Endothelial cell of umbilical vein (primary cell): ENCODE measurements at regions not wholly inside any gene's neighbourhood (a gene's known extent, or its start where the extent isn't known, plus 50 kb on each side); places are given as distances from the start of the nearest gene placed in this dataset.

Source experiments
- BruUV-seq: library from RNA; stranded (reverse); fragments of 400-500 nt; replicated peaks from 2 replicates; lab custom pipeline; 2021; lab: Mats Ljungman, UMichigan
- CTCF ChIA-PET: fragments of 300-600, 350-600 bp; sonication (Branson Sonifier 250); formaldehyde crosslinking; loops from one replicate; lab custom pipeline; 2021; ENCODE audit warnings: antibody characterized with exemption, inconsistent platforms; lab: Charles Lee
- POLR2A ChIA-PET: fragments of 300-600, 350-600 bp; sonication (Branson Sonifier 250); formaldehyde crosslinking; loops from one replicate; lab custom pipeline; 2021; ENCODE audit warnings: antibody characterized with exemption, inconsistent platforms; lab: Charles Lee
- DNase-seq: peaks from one replicate; pipeline ENCODE4 v3.0.0-alpha.2; 2011; ENCODE audit warnings: low read depth, low spot score
- FAIRE-seq: peaks from 2 replicates; lab custom pipeline; 2011; peaks lifted over from hg19 to GRCh38; lab: Jason Lieb, UNC
- H2AFZ ChIP-seq: 2 replicates; pipeline ENCODE4 v1.6.0; 2012; ENCODE audit warnings: low read depth, low read length, control low read depth, inconsistent platforms
- H3K27ac ChIP-seq: 2 replicates; pipeline ENCODE4 v1.5.1; 2011; ENCODE audit warnings: low read depth, mild to moderate bottlenecking, control low read depth, low read length, moderate library complexity; ENCODE audit not compliant: insufficient read depth
- H3K27me3 ChIP-seq, 2 experiments: 2 replicates each; pipeline versions ENCODE4 v1.6.0 to v1.6.1; 2011; ENCODE audit warnings: low read length in 2 of 2, mixed read lengths in 1 of 2; ENCODE audit not compliant: control insufficient read depth in 2 of 2, insufficient read depth in 2 of 2
- H3K36me3 ChIP-seq, 2 experiments: 2 replicates in 1 of 2; 3 replicates in 1 of 2; pipeline ENCODE4 v1.5.1; 2011; ENCODE audit warnings: low read length in 2 of 2, mild to moderate bottlenecking in 1 of 2, moderate library complexity in 1 of 2; ENCODE audit not compliant: control insufficient read depth in 2 of 2, insufficient read depth in 2 of 2; ENCODE audit errors: extremely low read depth in 1 of 2
- H3K4me1 ChIP-seq: 3 replicates; pipeline ENCODE4 v1.5.1; 2011; ENCODE audit warnings: mild to moderate bottlenecking, low read length; ENCODE audit not compliant: control insufficient read depth, insufficient read depth; ENCODE audit errors: extremely low read depth
- H3K4me2 ChIP-seq: 2 replicates; pipeline ENCODE4 v1.6.1; 2011; ENCODE audit warnings: low read length, control low read depth, mixed read lengths; ENCODE audit not compliant: insufficient read depth
- H3K4me3 ChIP-seq, 3 experiments: fragments of 200-600 bp in 1 of 3; sonication (generic), shearing (Covaris generic) in 1 of 3; replicated peaks in 1 of 3; 2 replicates each; pipeline ENCODE4 v1.5.1; 2011 to 2016; ENCODE audit warnings: control low read depth in 3 of 3, low read length in 3 of 3, mild to moderate bottlenecking in 2 of 3, inconsistent platforms in 1 of 3, low read depth in 1 of 3, moderate library complexity in 1 of 3; ENCODE audit not compliant: insufficient read depth in 1 of 3
- H3K79me2 ChIP-seq: 2 replicates; pipeline ENCODE4 v1.6.0; 2012; ENCODE audit warnings: low read length, inconsistent platforms; ENCODE audit not compliant: control insufficient read depth, insufficient read depth
- H3K9ac ChIP-seq: replicated peaks from 2 replicates; pipeline ENCODE3; 2011; ENCODE audit warnings: low read length, control low read depth; ENCODE audit not compliant: insufficient read depth; ENCODE audit errors: extremely low read depth
- H3K9me1 ChIP-seq: replicated peaks from 3 replicates; pipeline ENCODE4 v1.6.0; 2011; ENCODE audit warnings: mild to moderate bottlenecking, low read length; ENCODE audit not compliant: control insufficient read depth, insufficient read depth; ENCODE audit errors: extremely low read depth
- H3K9me3 ChIP-seq: replicated peaks from 2 replicates; pipeline ENCODE4 v1.5.1; 2012; ENCODE audit warnings: low read length, inconsistent platforms; ENCODE audit not compliant: control insufficient read depth, insufficient read depth
- H4K20me1 ChIP-seq: replicated peaks from 2 replicates; pipeline ENCODE3; 2011; ENCODE audit warnings: mild to moderate bottlenecking, low read length; ENCODE audit not compliant: control insufficient read depth, insufficient read depth; ENCODE audit errors: extremely low read depth
- CTCF ChIP-seq, 2 donors: IDR thresholded peaks; 1 replicate in 1 of 2; 2 replicates in 1 of 2; pipeline ENCODE4 v1.5.1; 2011; ENCODE audit warnings: low read length in 2 of 2, mild to moderate bottlenecking in 2 of 2, moderate library complexity in 2 of 2, control low read depth in 1 of 2, inconsistent platforms in 1 of 2, low read depth in 1 of 2; ENCODE audit not compliant: insufficient read depth in 1 of 2; ENCODE audit errors: extremely low read depth in 1 of 2
- FOS ChIP-seq: IDR thresholded peaks from 2 replicates; pipeline ENCODE4 v1.6.1; 2011; ENCODE audit warnings: mild to moderate bottlenecking, low read length, moderate library complexity, borderline replicate concordance; ENCODE audit not compliant: insufficient read depth
- GATA2 ChIP-seq: IDR thresholded peaks from 2 replicates; pipeline ENCODE4 v1.7.0; 2011; ENCODE audit warnings: low read depth, mild to moderate bottlenecking, moderate library complexity, mixed read lengths, low read length; ENCODE audit not compliant: insufficient read length, insufficient read depth
- JUN ChIP-seq: IDR thresholded peaks from 2 replicates; pipeline ENCODE4 v1.6.1; 2011; ENCODE audit warnings: borderline replicate concordance, low read depth; ENCODE audit not compliant: insufficient read length, insufficient read depth
- MYC ChIP-seq: IDR thresholded peaks from one replicate; pipeline ENCODE4 v1.6.1; 2011; ENCODE audit warnings: mild to moderate bottlenecking, low read depth, low read length
- POLR2A ChIP-seq: IDR thresholded peaks from 2 replicates; pipeline ENCODE4 v1.6.1; 2012; ENCODE audit warnings: low read depth, mild to moderate bottlenecking, control low read depth, low read length
- POLR2AphosphoS5 ChIP-seq: IDR thresholded peaks from 2 replicates; pipeline ENCODE4 v1.6.1; 2012; ENCODE audit warnings: low read depth, mild to moderate bottlenecking, control low read depth, low read length, moderate library complexity; ENCODE audit not compliant: insufficient read depth
- dilution Hi-C: fragments of 300-500 bp; cut with MboI; formaldehyde crosslinking; loops from one replicate; pipeline ENCODE4 v1.15.0; 2019; ENCODE audit warnings: low sequenced_read_pairs; ENCODE audit not compliant: extremely low pct_ligation_motif_present
- intact Hi-C: fragments of 100-400 bp; cut with micrococcal nuclease; formaldehyde crosslinking; loops from one replicate; pipeline ENCODE4 v1.10.0; 2022

- Histone ChIP-seq H3K27ac (no peak overlapping the region), H3K4me3 (no peak overlapping the region), H3K9me1 (no peaks in the 10 kb centered on the region), H3K4me2 (no peak overlapping the region), H3K9ac (no peak overlapping the region), H3K27me3 (no peaks in the 10 kb centered on the region), H3K36me3 (no peaks in the 10 kb centered on the region), H3K4me1 (no peaks in the 10 kb centered on the region), H3K79me2 (no peaks in the 10 kb centered on the region), H3K9me3 (peaks cover 2% of the 10 kb centered on the region), H2AFZ (no peak overlapping the region), H4K20me1 (no peaks in the 10 kb centered on the region)
- intact Hi-C loops: no loop called here
- ChIA-PET CTCF (no interaction called here), POLR2A (no interaction called here)
- BruUV-seq: no TSS peak
- dilution Hi-C loops: no loop called here
- no peak for TF ChIP-seq POLR2A
- no peak for DNase-seq
- FAIRE-seq: no peak
These were observed 188.8 kb upstream of the CADM1 start for GRCh38 chr11:115693002-115693401.

- CTCF ChIA-PET: no interaction called here
- no peak for FAIRE-seq
These were observed 186.8 kb upstream of the CADM1 start for GRCh38 chr11:115691030-115691429.

GRCh38 chr11:115687934-115688333 lies 183.7 kb upstream of the CADM1 start:
- H3K9me1 ChIP-seq: no peaks in the 10 kb centered on the region
- POLR2A ChIA-PET: no interaction called here
- H3K27me3 ChIP-seq: no peaks in the 10 kb centered on the region
- no peaks in the 10 kb centered on the region for H4K20me1 ChIP-seq
- dilution Hi-C loops (no loop called here), intact Hi-C loops (no loop called here)
- no peaks in the 10 kb centered on the region for H3K9me3 ChIP-seq
- DNase-seq (no peak), FAIRE-seq (no peak)
- no peak overlapping the region for H3K4me3 ChIP-seq
- no peak for TF ChIP-seq MYC
- TF ChIP-seq POLR2A: no peak
- no peak for TF ChIP-seq GATA2
- no peak for TF ChIP-seq CTCF (IDR thresholded peaks at IDR 0.05; ENCODE audit: extremely low read depth in 1 of 2, insufficient read depth in 1 of 2, low read depth in 1 of 2, low read length in 2 of 2)
- no peak for TF ChIP-seq POLR2AphosphoS5
- no peak for TF ChIP-seq FOS
- no peak for TF ChIP-seq JUN
- no peaks in the 10 kb centered on the region for H3K36me3 ChIP-seq
- no peak overlapping the region for H3K9ac ChIP-seq
- CTCF ChIA-PET: no interaction called here
- H3K27ac ChIP-seq: no peak overlapping the region
- H3K4me1 ChIP-seq: no peaks in the 10 kb centered on the region
- no TSS peak for BruUV-seq
- no peak overlapping the region for H2AFZ ChIP-seq
- no peak overlapping the region for H3K4me2 ChIP-seq
- no peaks in the 10 kb centered on the region for H3K79me2 ChIP-seq

More at GRCh38 chr11:115691030-115691429, 186.8 kb upstream of the CADM1 start:
- no TSS peak for BruUV-seq
- Histone ChIP-seq H3K4me3 (no peak overlapping the region), H3K9me1 (no peaks in the 10 kb centered on the region), H2AFZ (no peak overlapping the region), H3K4me2 (no peak overlapping the region), H3K27ac (no peak overlapping the region), H3K9ac (no peak overlapping the region), H3K4me1 (no peaks in the 10 kb centered on the region), H3K79me2 (no peaks in the 10 kb centered on the region), H4K20me1 (no peaks in the 10 kb centered on the region), H3K9me3 (peaks cover 2% of the 10 kb centered on the region), H3K36me3 (no peaks in the 10 kb centered on the region), H3K27me3 (no peaks in the 10 kb centered on the region)
- no peak for DNase-seq
- dilution Hi-C loops (no loop called here), intact Hi-C loops (no loop called here)
- POLR2A ChIA-PET: no interaction called here
- TF ChIP-seq POLR2A: no peak
